C4-2B (cell line): ENCODE measurements at regions not wholly inside any gene's neighbourhood (a gene's known extent, or its start where the extent isn't known, plus 50 kb on each side); places are given as distances from the start of the nearest gene placed in this dataset.

ENCODE experiments used
- ZFX ChIP-seq: fragments of 450-650 bp; IDR thresholded peaks from 2 replicates; pipeline ENCODE4 v1.6.1; 2017
- TF ChIP-seq, protein P1 (sequence below): fragments of 450-650 bp; conservative IDR thresholded peaks from 2 replicates; pipeline ENCODE4 v1.5.1; 2017; ENCODE audit warnings: mild to moderate bottlenecking

DNA sequence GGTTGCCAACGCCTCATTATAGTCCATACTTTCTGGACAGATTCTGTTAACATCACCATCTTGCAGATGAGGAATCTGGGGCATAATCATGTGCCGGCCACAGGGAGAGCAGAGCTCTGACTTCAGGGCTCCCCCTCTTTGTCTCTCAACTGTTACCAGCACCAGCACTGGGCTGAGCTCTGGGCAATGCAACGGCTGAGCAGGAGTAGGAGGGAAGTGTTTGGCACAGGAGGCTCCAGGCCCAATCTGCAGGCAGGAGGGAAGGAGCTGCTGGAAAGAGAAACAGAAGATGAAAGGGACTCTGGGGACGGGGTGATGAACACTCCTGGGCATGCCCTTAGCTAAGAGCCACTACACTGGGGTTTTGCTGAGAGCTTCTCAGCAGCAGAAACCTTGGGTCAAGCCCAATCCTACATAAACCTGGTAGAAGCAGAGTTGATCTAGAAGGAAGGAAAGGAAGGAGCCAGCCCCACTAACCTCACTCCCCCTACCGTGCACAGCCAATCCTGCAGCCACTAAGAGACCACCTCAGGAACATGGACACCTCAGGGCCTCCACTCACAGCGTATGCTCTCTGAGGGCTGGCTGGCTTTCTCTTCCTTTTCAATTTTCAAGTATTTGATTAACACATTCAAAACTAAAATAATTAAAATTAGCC is 73.1 kb upstream of the SPATA12 start:
- TF ChIP-seq, protein P1, sequence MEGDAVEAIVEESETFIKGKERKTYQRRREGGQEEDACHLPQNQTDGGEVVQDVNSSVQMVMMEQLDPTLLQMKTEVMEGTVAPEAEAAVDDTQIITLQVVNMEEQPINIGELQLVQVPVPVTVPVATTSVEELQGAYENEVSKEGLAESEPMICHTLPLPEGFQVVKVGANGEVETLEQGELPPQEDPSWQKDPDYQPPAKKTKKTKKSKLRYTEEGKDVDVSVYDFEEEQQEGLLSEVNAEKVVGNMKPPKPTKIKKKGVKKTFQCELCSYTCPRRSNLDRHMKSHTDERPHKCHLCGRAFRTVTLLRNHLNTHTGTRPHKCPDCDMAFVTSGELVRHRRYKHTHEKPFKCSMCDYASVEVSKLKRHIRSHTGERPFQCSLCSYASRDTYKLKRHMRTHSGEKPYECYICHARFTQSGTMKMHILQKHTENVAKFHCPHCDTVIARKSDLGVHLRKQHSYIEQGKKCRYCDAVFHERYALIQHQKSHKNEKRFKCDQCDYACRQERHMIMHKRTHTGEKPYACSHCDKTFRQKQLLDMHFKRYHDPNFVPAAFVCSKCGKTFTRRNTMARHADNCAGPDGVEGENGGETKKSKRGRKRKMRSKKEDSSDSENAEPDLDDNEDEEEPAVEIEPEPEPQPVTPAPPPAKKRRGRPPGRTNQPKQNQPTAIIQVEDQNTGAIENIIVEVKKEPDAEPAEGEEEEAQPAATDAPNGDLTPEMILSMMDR, result no peak
- no peak for TF ChIP-seq ZFX
